ENCODE measurements at regions not wholly inside any gene's neighbourhood (a gene's known extent, or its start where the extent isn't known, plus 50 kb on each side); places are given as distances from the start of the nearest gene placed in this dataset.

DNA sequence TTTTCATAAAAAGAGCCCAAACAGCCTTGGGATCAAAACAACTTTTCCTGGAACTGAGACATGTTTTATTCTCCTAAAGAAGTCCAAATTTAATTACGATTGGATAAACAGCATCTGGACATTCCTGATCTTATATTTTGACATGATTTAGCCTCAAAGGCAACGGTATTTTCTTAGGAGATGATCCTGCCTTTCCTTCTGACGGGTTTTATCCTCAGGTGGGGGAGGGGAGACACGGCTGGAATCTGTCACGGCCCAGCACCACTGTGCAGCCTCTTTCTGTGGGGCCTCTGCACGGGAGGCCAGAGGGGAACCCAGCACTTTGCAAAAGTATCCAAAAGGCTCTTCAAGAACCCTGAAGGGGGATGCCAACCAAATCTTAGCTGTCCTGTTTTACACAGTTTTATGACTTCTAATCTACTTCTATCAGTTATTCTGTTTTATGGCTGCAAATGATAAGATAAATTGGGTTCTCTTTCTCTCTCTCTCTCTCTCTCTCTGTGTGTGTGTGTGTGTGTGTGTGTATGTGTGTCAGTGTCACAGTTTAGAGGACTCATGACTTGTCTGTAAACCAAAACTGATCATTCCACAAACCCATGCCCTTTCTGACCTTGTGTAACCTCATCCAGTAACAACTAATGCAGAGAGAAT lies 321.1 kb upstream of the NPVF start:
- TF ChIP-seq EZH2 (IDR thresholded peaks at IDR 0.05; ENCODE audit: insufficient read depth, low read length) = no peak
- TF ChIP-seq, protein P1, sequence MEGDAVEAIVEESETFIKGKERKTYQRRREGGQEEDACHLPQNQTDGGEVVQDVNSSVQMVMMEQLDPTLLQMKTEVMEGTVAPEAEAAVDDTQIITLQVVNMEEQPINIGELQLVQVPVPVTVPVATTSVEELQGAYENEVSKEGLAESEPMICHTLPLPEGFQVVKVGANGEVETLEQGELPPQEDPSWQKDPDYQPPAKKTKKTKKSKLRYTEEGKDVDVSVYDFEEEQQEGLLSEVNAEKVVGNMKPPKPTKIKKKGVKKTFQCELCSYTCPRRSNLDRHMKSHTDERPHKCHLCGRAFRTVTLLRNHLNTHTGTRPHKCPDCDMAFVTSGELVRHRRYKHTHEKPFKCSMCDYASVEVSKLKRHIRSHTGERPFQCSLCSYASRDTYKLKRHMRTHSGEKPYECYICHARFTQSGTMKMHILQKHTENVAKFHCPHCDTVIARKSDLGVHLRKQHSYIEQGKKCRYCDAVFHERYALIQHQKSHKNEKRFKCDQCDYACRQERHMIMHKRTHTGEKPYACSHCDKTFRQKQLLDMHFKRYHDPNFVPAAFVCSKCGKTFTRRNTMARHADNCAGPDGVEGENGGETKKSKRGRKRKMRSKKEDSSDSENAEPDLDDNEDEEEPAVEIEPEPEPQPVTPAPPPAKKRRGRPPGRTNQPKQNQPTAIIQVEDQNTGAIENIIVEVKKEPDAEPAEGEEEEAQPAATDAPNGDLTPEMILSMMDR (IDR thresholded peaks at IDR 0.05; ENCODE audit: insufficient read depth, low read depth, low read length) = no peak
- Histone ChIP-seq H3K27me3 (ENCODE audit: insufficient read depth, low read length) (no peaks in the 10 kb centered on the region), H3K4me3 (ENCODE audit: insufficient read depth, low read depth, low read length) (no peak overlapping the region), H3K9me3 (ENCODE audit: insufficient read depth, low read depth, low read length) (no peaks in the 10 kb centered on the region), H3K27ac (ENCODE audit: low read depth, low read length) (no peak overlapping the region), H3K79me2 (ENCODE audit: insufficient read depth, low read length) (no peaks in the 10 kb centered on the region), H3K4me1 (ENCODE audit: insufficient read depth, low read length) (no peaks in the 10 kb centered on the region), H3K36me3 (ENCODE audit: insufficient read depth, low read length) (no peaks in the 10 kb centered on the region), H4K20me1 (ENCODE audit: insufficient read depth, low read length) (no peaks in the 10 kb centered on the region), H2AFZ (ENCODE audit: low read depth, low read length) (no peak overlapping the region), H3K4me2 (ENCODE audit: low read length) (no peak overlapping the region), H3K9ac (ENCODE audit: low read length) (no peak overlapping the region)
- no peak overlapping the region for H3K27ac Mint-ChIP-seq (ENCODE audit: unreplicated experiment)
- H3K9me3 Mint-ChIP-seq (ENCODE audit: unreplicated experiment) = no peaks in the 10 kb centered on the region
- H3K27me3 Mint-ChIP-seq (ENCODE audit: low read depth, unreplicated experiment) = peaks cover 12% of the 10 kb centered on the region
- no peak overlapping the region for H3K4me3 Mint-ChIP-seq (ENCODE audit: unreplicated experiment)
- FAIRE-seq (no peak), DNase-seq (ENCODE audit: low read depth) (no peak)
- H3K36me3 Mint-ChIP-seq (ENCODE audit: low read depth, unreplicated experiment) = peaks cover 2% of the 10 kb centered on the region
- peaks cover 1% of the 10 kb centered on the region for H3K4me1 Mint-ChIP-seq (ENCODE audit: low read depth, unreplicated experiment)

DNA sequence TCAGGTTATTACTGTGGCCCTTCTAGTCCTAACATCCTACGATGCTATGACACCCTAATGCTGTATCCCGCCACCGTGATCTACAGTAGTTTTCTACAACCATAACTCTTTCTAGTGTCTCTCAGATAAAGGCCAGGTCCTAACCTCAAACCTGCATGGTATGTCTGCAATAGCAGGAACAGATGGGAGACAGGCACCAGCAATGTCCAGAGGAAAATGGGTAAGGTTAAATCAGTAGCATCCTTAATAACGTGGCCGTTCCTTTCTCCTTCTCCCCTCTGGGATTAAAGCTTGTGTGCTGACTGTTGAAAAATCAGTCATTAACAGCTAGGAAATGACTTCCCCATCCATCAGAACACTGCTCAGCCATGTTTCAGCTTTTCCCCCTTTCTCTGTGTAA lies 321.9 kb upstream of the NPVF start:
- H3K27me3 Mint-ChIP-seq (ENCODE audit: low read depth, unreplicated experiment) = peaks cover 12% of the 10 kb centered on the region
- H3K4me1 ChIP-seq (ENCODE audit: insufficient read depth, low read length) = no peaks in the 10 kb centered on the region
- H3K4me1 Mint-ChIP-seq (ENCODE audit: low read depth, unreplicated experiment) = peaks cover 1% of the 10 kb centered on the region

DNA sequence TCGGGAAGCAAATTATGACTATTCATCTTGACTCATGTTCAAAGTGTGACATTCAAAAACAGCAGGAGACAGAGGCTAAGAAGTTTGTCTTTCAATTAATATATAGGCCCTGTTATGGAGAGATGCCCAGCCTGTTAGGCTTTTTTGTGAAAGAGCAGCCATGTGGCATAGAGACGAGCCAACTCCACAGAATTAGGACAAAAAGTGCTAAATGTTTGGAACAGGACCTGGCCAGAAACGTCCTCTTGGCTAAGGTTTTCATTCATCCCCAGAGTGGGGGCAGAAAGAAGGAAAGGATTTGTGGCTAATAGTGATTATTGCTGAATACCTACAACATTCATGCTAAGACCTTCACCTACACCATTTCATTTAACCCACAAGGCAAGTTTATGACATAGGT lies 324.7 kb upstream of the NPVF start:
- Mint-ChIP-seq H3K36me3 (ENCODE audit: low read depth, unreplicated experiment) (peaks cover 2% of the 10 kb centered on the region), H3K9me3 (ENCODE audit: unreplicated experiment) (no peaks in the 10 kb centered on the region), H3K4me1 (ENCODE audit: low read depth, unreplicated experiment) (peaks cover 1% of the 10 kb centered on the region), H3K27me3 (ENCODE audit: low read depth, unreplicated experiment) (peaks cover 12% of the 10 kb centered on the region), H3K27ac (ENCODE audit: unreplicated experiment) (no peak overlapping the region), H3K4me3 (ENCODE audit: unreplicated experiment) (no peak overlapping the region)
- H4K20me1 ChIP-seq (ENCODE audit: insufficient read depth, low read length) = no peaks in the 10 kb centered on the region
- H3K27ac ChIP-seq (ENCODE audit: low read depth, low read length) = no peak overlapping the region
- H3K4me1 ChIP-seq (ENCODE audit: insufficient read depth, low read length) = no peaks in the 10 kb centered on the region
- H3K4me2 ChIP-seq (ENCODE audit: low read length) = no peak overlapping the region
- no peak overlapping the region for H3K9ac ChIP-seq (ENCODE audit: low read length)
- no peaks in the 10 kb centered on the region for H3K79me2 ChIP-seq (ENCODE audit: insufficient read depth, low read length)
- H3K27me3 ChIP-seq (ENCODE audit: insufficient read depth, low read length) = no peaks in the 10 kb centered on the region
- H2AFZ ChIP-seq (ENCODE audit: low read depth, low read length) = no peak overlapping the region
- no peak for DNase-seq (ENCODE audit: low read depth)
- no peaks in the 10 kb centered on the region for H3K9me3 ChIP-seq (ENCODE audit: insufficient read depth, low read depth, low read length)
- no peak for FAIRE-seq
- TF ChIP-seq EZH2 (IDR thresholded peaks at IDR 0.05; ENCODE audit: insufficient read depth, low read length) = no peak
- TF ChIP-seq, protein P1 (IDR thresholded peaks at IDR 0.05; ENCODE audit: insufficient read depth, low read depth, low read length) = no peak
- no peaks in the 10 kb centered on the region for H3K36me3 ChIP-seq (ENCODE audit: insufficient read depth, low read length)
- H3K4me3 ChIP-seq (ENCODE audit: insufficient read depth, low read depth, low read length) = no peak overlapping the region

More for the DNA sequence above, 321.9 kb upstream of the NPVF start:
- Mint-ChIP-seq H3K36me3 (ENCODE audit: low read depth, unreplicated experiment) (peaks cover 2% of the 10 kb centered on the region), H3K9me3 (ENCODE audit: unreplicated experiment) (no peaks in the 10 kb centered on the region), H3K27ac (ENCODE audit: unreplicated experiment) (no peak overlapping the region), H3K4me3 (ENCODE audit: unreplicated experiment) (no peak overlapping the region)
- Histone ChIP-seq H4K20me1 (ENCODE audit: insufficient read depth, low read length) (no peaks in the 10 kb centered on the region), H3K9ac (ENCODE audit: low read length) (no peak overlapping the region), H3K4me3 (ENCODE audit: insufficient read depth, low read depth, low read length) (no peak overlapping the region), H3K27me3 (ENCODE audit: insufficient read depth, low read length) (no peaks in the 10 kb centered on the region), H3K27ac (ENCODE audit: low read depth, low read length) (no peak overlapping the region), H2AFZ (ENCODE audit: low read depth, low read length) (no peak overlapping the region), H3K36me3 (ENCODE audit: insufficient read depth, low read length) (no peaks in the 10 kb centered on the region), H3K4me2 (ENCODE audit: low read length) (no peak overlapping the region), H3K79me2 (ENCODE audit: insufficient read depth, low read length) (no peaks in the 10 kb centered on the region), H3K9me3 (ENCODE audit: insufficient read depth, low read depth, low read length) (no peaks in the 10 kb centered on the region)
- no peak for TF ChIP-seq EZH2 (IDR thresholded peaks at IDR 0.05; ENCODE audit: insufficient read depth, low read length)
- TF ChIP-seq, protein P1 (IDR thresholded peaks at IDR 0.05; ENCODE audit: insufficient read depth, low read depth, low read length) = no peak
- FAIRE-seq (no peak), DNase-seq (ENCODE audit: low read depth) (no peak)

Data from astrocyte (in vitro differentiated cells and primary cell).